HG03520 (cell line): ENCODE measurements at regions not wholly inside any gene's neighbourhood (a gene's known extent, or its start where the extent isn't known, plus 50 kb on each side); places are given as distances from the start of the nearest gene placed in this dataset.
"Not testable (repeated sequence)": the region's sequence is repeated elsewhere in the genome, so short reads cannot be mapped to it uniquely, and the experiment has no call there.

ENCODE experiments used
- ATAC-seq: cut with Tn5 transposase; IDR thresholded peaks from one replicate; pipeline ENCODE4 v1.9.1; 2021; ENCODE audit warnings: mild to moderate bottlenecking, moderate library complexity; ENCODE audit not compliant: unreplicated experiment

GRCh38 chr5:116883875-116884274 lies 309.3 kb upstream of the SEMA6A start:
- no peak for ATAC-seq

- no peak for ATAC-seq
Measured at GRCh38 chr5:116881921-116882531, 307.4 kb upstream of the SEMA6A start.

GRCh38 chr5:116880601-116881000 lies 306.0 kb upstream of the SEMA6A start:
- no peak for ATAC-seq

GRCh38 chr5:116880150-116880549 lies 305.5 kb upstream of the SEMA6A start:
- no peak for ATAC-seq

GRCh38 chr5:116876240-116876840 lies 301.7 kb upstream of the SEMA6A start:
- ATAC-seq: no peak

GRCh38 chr5:116872986-116873385 lies 298.4 kb upstream of the SEMA6A start:
- ATAC-seq: no peak

- no peak for ATAC-seq
Measured at GRCh38 chr5:116872486-116872885, 297.9 kb upstream of the SEMA6A start.

- not testable (repeated sequence) for ATAC-seq
Measured at GRCh38 chr5:116867825-116868224, 293.2 kb upstream of the SEMA6A start.

- ATAC-seq: no peak
Measured at GRCh38 chr5:116865651-116866050, 291.0 kb upstream of the SEMA6A start.

- no peak for ATAC-seq
Measured at GRCh38 chr5:116864838-116865190, 290.2 kb upstream of the SEMA6A start.

- no peak for ATAC-seq
Measured at GRCh38 chr5:116864157-116864837, 289.7 kb upstream of the SEMA6A start.

- ATAC-seq: no peak
Measured at GRCh38 chr5:116862632-116863455, 288.2 kb upstream of the SEMA6A start.

- no peak for ATAC-seq
Measured at GRCh38 chr5:116861666-116862065, 287.0 kb upstream of the SEMA6A start.

- no peak for ATAC-seq
Measured at GRCh38 chr5:116861097-116861496, 286.5 kb upstream of the SEMA6A start.

- no peak for ATAC-seq
Measured at GRCh38 chr5:116859666-116860320, 285.2 kb upstream of the SEMA6A start.

- no peak for ATAC-seq
Measured at GRCh38 chr5:116858705-116859333, 284.2 kb upstream of the SEMA6A start.

GRCh38 chr5:116858020-116858419 lies 283.4 kb upstream of the SEMA6A start:
- ATAC-seq: not testable (repeated sequence)

GRCh38 chr5:116856271-116856670 lies 281.6 kb upstream of the SEMA6A start:
- no peak for ATAC-seq

- no peak for ATAC-seq
Measured at GRCh38 chr5:116853992-116854391, 279.4 kb upstream of the SEMA6A start.

- peak; percentile 51 for ATAC-seq
Measured at GRCh38 chr5:116848954-116849581, 274.4 kb upstream of the SEMA6A start.
